ENCODE measurements at regions not wholly inside any gene's neighbourhood (a gene's known extent, or its start where the extent isn't known, plus 50 kb on each side); places are given as distances from the start of the nearest gene placed in this dataset.

GRCh38 chr12:42759622-42760273 lies 170.2 kb upstream of the PRICKLE1 start (continued):
- TF ChIP-seq ZFX (IDR thresholded peaks at IDR 0.05) (no peak), ELF1 (IDR thresholded peaks at IDR 0.05; ENCODE audit: borderline replicate concordance, low read depth) (no peak), SIN3A (IDR thresholded peaks at IDR 0.05; ENCODE audit: low read depth) (no peak), ZNF274 (IDR thresholded peaks at IDR 0.05; ENCODE audit: low read depth, low read length) (no peak), YY1 (IDR thresholded peaks at IDR 0.05; ENCODE audit: extremely low read depth, insufficient replicate concordance, low read depth, low read length) (no peak), POLR2AphosphoS5 (IDR thresholded peaks at IDR 0.05; ENCODE audit: low read depth, low read length) (no peak), TCF7L2 (IDR thresholded peaks at IDR 0.05; ENCODE audit: borderline replicate concordance, extremely low read depth, insufficient read depth, insufficient read length) (no peak), POLR2A (IDR thresholded peaks at IDR 0.05; ENCODE audit: borderline replicate concordance, extremely low read depth, insufficient read depth, insufficient read length) (no peak), SRF (IDR thresholded peaks at IDR 0.05; ENCODE audit: low read depth) (no peak), JUND (IDR thresholded peaks at IDR 0.05) (no peak)
- TF ChIP-seq, protein P1, sequence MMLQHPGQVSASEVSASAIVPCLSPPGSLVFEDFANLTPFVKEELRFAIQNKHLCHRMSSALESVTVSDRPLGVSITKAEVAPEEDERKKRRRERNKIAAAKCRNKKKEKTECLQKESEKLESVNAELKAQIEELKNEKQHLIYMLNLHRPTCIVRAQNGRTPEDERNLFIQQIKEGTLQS (IDR thresholded peaks at IDR 0.05) = no peak

DNA sequence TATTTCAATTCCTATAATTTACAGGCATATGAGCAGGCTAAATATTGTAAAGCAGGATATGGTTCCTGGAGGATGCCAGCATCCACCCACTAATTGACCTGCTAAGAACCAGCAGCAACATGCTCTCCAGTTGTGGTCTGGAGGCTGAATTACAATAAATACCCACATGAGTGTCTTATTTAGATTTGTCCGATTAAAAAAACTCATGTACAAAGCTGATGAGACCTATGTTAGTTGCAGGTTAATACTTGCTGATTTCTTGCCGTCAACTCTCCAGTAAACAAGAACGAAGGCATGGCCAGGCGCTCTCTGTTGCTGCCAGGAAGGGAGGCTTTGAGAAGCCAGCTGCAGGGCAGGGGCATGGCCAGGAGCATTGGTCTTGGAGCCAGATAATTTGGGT lies 169.3 kb upstream of the PRICKLE1 start:
- no peaks in the 10 kb centered on the region for H4K20me1 ChIP-seq (ENCODE audit: insufficient read depth)
- peaks cover 17 to 24% of the 10 kb centered on the region in 2 experiments for H3K4me1 ChIP-seq (ENCODE audit: control insufficient read depth in 1 of 2, insufficient read depth in 2 of 2, low read length in 2 of 2)
- RAD21 ChIA-PET (ENCODE audit: low non-redundant PET in 1 of 2, low total read pairs in 2 of 2, uncharacterized antibody in 2 of 2, unreplicated experiment in 2 of 2) = no interaction called here
- no peak overlapping the region for H2AFZ ChIP-seq (ENCODE audit: low read depth, low read length, poor library complexity, severe bottlenecking)
- POLR2A ChIA-PET = no interaction called here
- no peak overlapping the region for H3K4me2 ChIP-seq (ENCODE audit: low read length)
- no peaks in the 10 kb centered on the region for H3K9me2 ChIP-seq (ENCODE audit: insufficient read depth)
- no TSS peak for BruUV-seq (replicated peaks)
- no peaks in the 10 kb centered on the region for H3K27me3 ChIP-seq (ENCODE audit: insufficient read depth, low read length)
- no peak overlapping the region for H3K4me3 ChIP-seq (replicated peaks in 1 of 2; ENCODE audit: low read depth in 1 of 2, low read length in 2 of 2)
- TF ChIP-seq MAX (IDR thresholded peaks at IDR 0.05) = no peak
- H3K27ac ChIP-seq (ENCODE audit: low read depth, low read length) = no peak overlapping the region
- no peaks in the 10 kb centered on the region for H3K79me2 ChIP-seq (ENCODE audit: insufficient read depth, low read length)
- H3K36me3 ChIP-seq (ENCODE audit: control insufficient read depth in 1 of 2, insufficient read depth in 2 of 2, low read length in 2 of 2) = no peaks in the 10 kb centered on the region
- H3K9me3 ChIP-seq (ENCODE audit: control insufficient read depth in 1 of 2, insufficient read depth in 1 of 2, low read depth in 1 of 2, low read length in 2 of 2) = no peaks in the 10 kb centered on the region
- intact Hi-C loops (cut with micrococcal nuclease) = no loop called here
- ATAC-seq = no peak
- DNase-seq (ENCODE audit: low read depth, low spot score) = no peak
- CTCF ChIA-PET = no interaction called here
- no peak overlapping the region for H3K9ac ChIP-seq (ENCODE audit: low read length)
